HepG2 (cell line): ENCODE measurements at regions not wholly inside any gene's neighbourhood (a gene's known extent, or its start where the extent isn't known, plus 50 kb on each side); places are given as distances from the start of the nearest gene placed in this dataset.

Experiments used
- ATAC-seq: fragments of 200-7000 bp; cut with Tn5 transposase; 3 replicates; pipeline ENCODE4 v1.9.1; 2020; ENCODE audit warnings: mild to moderate bottlenecking, moderate library complexity
- BruUV-seq: library from RNA; stranded (reverse); fragments of 400-500 nt; replicated peaks from 2 replicates; lab custom pipeline; 2021; lab: Mats Ljungman, UMichigan
- CTCF ChIA-PET: fragments of 300-600 bp; formaldehyde crosslinking; extraction: SDS; loops from one replicate; lab custom pipeline; 2021; ENCODE audit warnings: low total read pairs, inconsistent platforms, low intra/inter-chr PET ratio; lab: Yijun Ruan, JAX
- POLR2A ChIA-PET: fragments of 350-600 bp; sonication (Branson Sonifier 250); formaldehyde crosslinking; loops from one replicate; lab custom pipeline; 2020; ENCODE audit warnings: antibody characterized with exemption, inconsistent platforms; lab: Yijun Ruan, JAX
- DNase-seq: peaks from one replicate; pipeline ENCODE4 v3.0.0-alpha.2; 2015; ENCODE audit warnings: low spot score
- FAIRE-seq: peaks from 3 replicates; lab custom pipeline; 2011; peaks lifted over from hg19 to GRCh38; lab: Jason Lieb, UNC
- H2AFZ ChIP-seq: one replicate; pipeline ENCODE4 v1.6.1; 2011; ENCODE audit warnings: low read length, inconsistent platforms
- H3K27ac ChIP-seq: fragments of 300-600 bp; 3 replicates; pipeline ENCODE4 v1.8.0; 2011; ENCODE audit warnings: mixed run types, mild to moderate bottlenecking, mixed read lengths, low read length, inconsistent platforms; ENCODE audit not compliant: insufficient read depth; ENCODE audit errors: extremely low read length
- H3K27me3 ChIP-seq, 2 experiments: fragments of 200-600 bp in 1 of 2; 2 replicates in 1 of 2; 3 replicates in 1 of 2; pipeline versions ENCODE4 v1.6.0 to v1.8.0; 2011; ENCODE audit warnings: low read length in 2 of 2, mild to moderate bottlenecking in 2 of 2, moderate library complexity in 2 of 2, inconsistent platforms in 1 of 2; ENCODE audit not compliant: insufficient read depth in 2 of 2, control insufficient read depth in 1 of 2
- H3K36me3 ChIP-seq, 2 experiments: fragments of 200-600 bp in 1 of 2; replicated peaks in 1 of 2; 2 replicates in 1 of 2; 3 replicates in 1 of 2; pipeline versions ENCODE4 v1.5.1 to v1.8.0; 2011; ENCODE audit warnings: low read length in 2 of 2, inconsistent platforms in 1 of 2; ENCODE audit not compliant: insufficient read depth in 2 of 2, control insufficient read depth in 1 of 2
- H3K4me1 ChIP-seq: 2 replicates; pipeline ENCODE4 v1.5.1; 2012; ENCODE audit warnings: low read length, inconsistent platforms; ENCODE audit not compliant: insufficient read depth
- H3K4me2 ChIP-seq: 2 replicates; pipeline ENCODE4 v1.6.0; 2011; ENCODE audit warnings: low read depth, low read length, inconsistent platforms
- H3K4me3 ChIP-seq, 3 experiments: fragments of 200-600 bp in 1 of 3; sonication (generic), shearing (Covaris generic) in 1 of 3; replicated peaks in 1 of 3; 2 replicates each; pipeline ENCODE4 v1.5.1; 2011 to 2016; ENCODE audit warnings: low read length in 3 of 3, inconsistent platforms in 2 of 3, low read depth in 2 of 3, mild to moderate bottlenecking in 2 of 3, control low read depth in 1 of 3, mixed read lengths in 1 of 3; ENCODE audit not compliant: insufficient read depth in 1 of 3
- H3K79me2 ChIP-seq: one replicate; pipeline ENCODE4 v1.6.1; 2011; ENCODE audit warnings: low read length, inconsistent platforms; ENCODE audit not compliant: insufficient read depth
- H3K9ac ChIP-seq: 2 replicates; pipeline ENCODE4 v1.6.0; 2011; ENCODE audit warnings: mild to moderate bottlenecking, low read depth, low read length, inconsistent platforms; ENCODE audit not compliant: insufficient read depth
- H3K9me3 ChIP-seq: 2 replicates; pipeline ENCODE4 v1.5.1; 2012; ENCODE audit warnings: mild to moderate bottlenecking, low read length
- H4K20me1 ChIP-seq: 2 replicates; pipeline ENCODE4 v1.6.0; 2011; ENCODE audit warnings: inconsistent platforms, mild to moderate bottlenecking, low read length, moderate library complexity; ENCODE audit not compliant: insufficient read depth
- ELF1 ChIP-seq: sonication (generic); formaldehyde crosslinking; IDR thresholded peaks from 2 replicates; pipeline ENCODE4 v1.4.0; 2020; ENCODE audit warnings: missing genetic modification reagents
- HNRNPK ChIP-seq: fragments of 200-400 bp; formaldehyde crosslinking; IDR thresholded peaks from 2 replicates; pipeline ENCODE4 v1.6.1; 2018; ENCODE audit warnings: low read length, low read depth, moderate library complexity, mild to moderate bottlenecking; ENCODE audit not compliant: poor library complexity, severe bottlenecking
- MBD4 ChIP-seq: IDR thresholded peaks from 2 replicates; pipeline ENCODE4 v1.6.1; 2012; ENCODE audit warnings: low read length, inconsistent platforms, borderline replicate concordance
- NFE2L2 ChIP-seq: fragments of 150-350 bp; IDR thresholded peaks from 2 replicates; pipeline ENCODE4 v1.6.1; 2014; ENCODE audit warnings: low read length
- RBAK ChIP-seq: sonication (generic); formaldehyde crosslinking; IDR thresholded peaks from 2 replicates; pipeline ENCODE4 v1.5.1; 2020; ENCODE audit warnings: mild to moderate bottlenecking, missing genetic modification reagents
- TBP ChIP-seq: sonication (generic); formaldehyde crosslinking; IDR thresholded peaks from 2 replicates; pipeline ENCODE4 v1.5.0; 2020; ENCODE audit warnings: missing genetic modification reagents
- ZBTB7B ChIP-seq: sonication (generic); formaldehyde crosslinking; IDR thresholded peaks from 2 replicates; pipeline ENCODE4 v1.4.0; 2020; ENCODE audit warnings: missing genetic modification reagents
- ZNF207 ChIP-seq: fragments of 450-650 bp; IDR thresholded peaks from 2 replicates; pipeline ENCODE4 v1.6.1; 2016; ENCODE audit warnings: antibody characterized with exemption, borderline replicate concordance
- ZNF367 ChIP-seq: sonication (generic); formaldehyde crosslinking; IDR thresholded peaks from 2 replicates; pipeline ENCODE4 v1.4.0; 2020; ENCODE audit warnings: missing genetic modification reagents, borderline replicate concordance
- ZNF713 ChIP-seq: sonication (generic); formaldehyde crosslinking; IDR thresholded peaks from 2 replicates; pipeline ENCODE4 v1.4.0; 2020; ENCODE audit warnings: mild to moderate bottlenecking, missing genetic modification reagents
- ZNF790 ChIP-seq: sonication (generic); formaldehyde crosslinking; IDR thresholded peaks from 2 replicates; pipeline ENCODE4 v1.8.0; 2022; ENCODE audit warnings: missing genetic modification reagents, mild to moderate bottlenecking, borderline replicate concordance
- WGBS: methylation state at CpG from one replicate; pipeline ENCODE4 v1.1.6; 2017; ENCODE audit warnings: low lambda C conversion rate; 5-methylcytosine and 5-hydroxymethylcytosine counted together
- in situ Hi-C: cut with HindIII; loops from 2 replicates; pipeline ENCODE4 v1.10.0; 2017; ENCODE audit warnings: low pct_unique_long_range_greater_than_20kb; ENCODE audit not compliant: extremely low pct_ligation_motif_present
- intact Hi-C: fragments of 100-400 bp; cut with micrococcal nuclease; formaldehyde crosslinking; loops from one replicate; pipeline ENCODE4 v1.10.0; 2022; ENCODE audit not compliant: unreplicated experiment
- TF ChIP-seq, protein P1 (sequence below), 2 experiments: sonication (generic) in 1 of 2; formaldehyde crosslinking in 1 of 2; IDR thresholded peaks; 2 replicates each; pipeline versions ENCODE4 v1.6.1 to v1.9.0; 2014 to 2022; ENCODE audit warnings: antibody characterized with exemption in 1 of 2, borderline replicate concordance in 1 of 2, inconsistent platforms in 1 of 2, low read depth in 1 of 2, missing genetic modification reagents in 1 of 2

DNA sequence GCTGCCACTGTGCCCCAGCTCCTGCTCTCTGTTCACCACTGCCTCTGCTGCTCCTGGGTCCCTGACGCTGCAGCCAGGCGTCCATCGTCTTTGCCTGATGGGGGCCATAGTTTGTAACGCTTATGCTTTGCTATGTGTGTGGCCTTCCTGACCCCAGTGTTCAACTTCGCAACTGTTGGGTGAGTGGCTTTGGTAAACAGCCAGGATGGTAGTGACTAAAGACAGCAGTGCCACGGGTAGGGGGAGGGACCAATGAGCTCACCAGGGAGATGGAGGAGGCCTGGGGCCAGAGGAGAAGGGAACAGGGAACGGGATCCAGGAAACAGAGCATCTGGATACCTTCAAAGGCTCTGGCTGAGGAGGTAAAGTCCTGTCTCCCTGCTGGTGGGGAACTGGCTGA is 75.9 kb upstream of the ALDH1L1 start:
- Histone ChIP-seq H3K4me2 (no peak overlapping the region), H3K27me3 (no peaks in the 10 kb centered on the region), H2AFZ (no peak overlapping the region), H3K79me2 (no peaks in the 10 kb centered on the region), H4K20me1 (no peaks in the 10 kb centered on the region), H3K27ac (no peak overlapping the region), H3K9ac (no peak overlapping the region), H3K36me3 (no peaks in the 10 kb centered on the region), H3K4me1 (peaks cover 18% of the 10 kb centered on the region), H3K4me3 (no peak overlapping the region), H3K9me3 (no peaks in the 10 kb centered on the region)
- ATAC-seq (peak; percentile 16; the same call in 1 of the 3 replicates), DNase-seq (no peak), FAIRE-seq (no peak)
- intact Hi-C loops: no loop called here
- ChIA-PET CTCF (interaction anchor here (0.7 kb wide), 1 partner anchor 133 kb away, joined by 5 read pairs; no protein-coding TSS in a partner anchor), POLR2A (no interaction called here)
- in situ Hi-C loops: no loop called here
- TF ChIP-seq HNRNPK (no peak), ZNF790 (CRISPR knock-in tag) (no peak), ZBTB7B (CRISPR knock-in tag) (no peak), ZNF367 (CRISPR knock-in tag) (no peak), MBD4 (no peak), TBP (CRISPR knock-in tag) (no peak), ZNF207 (no peak), ELF1 (CRISPR knock-in tag) (no peak), NFE2L2 (no peak), RBAK (CRISPR knock-in tag) (no peak), ZNF713 (CRISPR knock-in tag) (no peak)
- TF ChIP-seq, protein P1, sequence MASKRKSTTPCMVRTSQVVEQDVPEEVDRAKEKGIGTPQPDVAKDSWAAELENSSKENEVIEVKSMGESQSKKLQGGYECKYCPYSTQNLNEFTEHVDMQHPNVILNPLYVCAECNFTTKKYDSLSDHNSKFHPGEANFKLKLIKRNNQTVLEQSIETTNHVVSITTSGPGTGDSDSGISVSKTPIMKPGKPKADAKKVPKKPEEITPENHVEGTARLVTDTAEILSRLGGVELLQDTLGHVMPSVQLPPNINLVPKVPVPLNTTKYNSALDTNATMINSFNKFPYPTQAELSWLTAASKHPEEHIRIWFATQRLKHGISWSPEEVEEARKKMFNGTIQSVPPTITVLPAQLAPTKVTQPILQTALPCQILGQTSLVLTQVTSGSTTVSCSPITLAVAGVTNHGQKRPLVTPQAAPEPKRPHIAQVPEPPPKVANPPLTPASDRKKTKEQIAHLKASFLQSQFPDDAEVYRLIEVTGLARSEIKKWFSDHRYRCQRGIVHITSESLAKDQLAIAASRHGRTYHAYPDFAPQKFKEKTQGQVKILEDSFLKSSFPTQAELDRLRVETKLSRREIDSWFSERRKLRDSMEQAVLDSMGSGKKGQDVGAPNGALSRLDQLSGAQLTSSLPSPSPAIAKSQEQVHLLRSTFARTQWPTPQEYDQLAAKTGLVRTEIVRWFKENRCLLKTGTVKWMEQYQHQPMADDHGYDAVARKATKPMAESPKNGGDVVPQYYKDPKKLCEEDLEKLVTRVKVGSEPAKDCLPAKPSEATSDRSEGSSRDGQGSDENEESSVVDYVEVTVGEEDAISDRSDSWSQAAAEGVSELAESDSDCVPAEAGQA (IDR thresholded peaks at IDR 0.05; ENCODE audit: low read depth): no peak
- TF ChIP-seq, protein P1 (CRISPR knock-in tag; IDR thresholded peaks at IDR 0.05; ENCODE audit: borderline replicate concordance): no peak
- WGBS: 2% methylated on average over 7 of the region's 7 CpGs
- no TSS peak for BruUV-seq
